HG03066 (cell line): ENCODE measurements at regions not wholly inside any gene's neighbourhood (a gene's known extent, or its start where the extent isn't known, plus 50 kb on each side); places are given as distances from the start of the nearest gene placed in this dataset.

Experiments
- ATAC-seq: cut with Tn5 transposase; IDR thresholded peaks from one replicate; pipeline ENCODE4 v1.9.1; 2021; ENCODE audit warnings: low read depth; ENCODE audit not compliant: unreplicated experiment

DNA sequence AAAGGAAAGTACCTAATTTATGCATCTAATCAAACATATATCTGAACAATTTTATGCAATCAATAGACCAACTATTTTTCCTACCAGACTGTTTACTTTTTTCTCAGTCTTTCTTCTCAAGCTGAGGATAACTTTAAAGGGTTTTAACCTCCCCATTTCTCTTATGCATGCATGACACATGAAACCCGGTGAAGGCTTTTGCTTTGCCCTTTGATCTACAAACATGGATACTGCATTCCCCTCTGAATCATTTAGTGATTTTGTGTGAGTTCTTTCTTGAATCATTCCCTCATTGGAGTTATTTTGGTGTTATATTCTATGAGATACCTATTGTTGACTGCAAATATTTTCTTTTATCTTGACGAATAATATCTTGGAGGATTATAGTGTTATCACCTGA, 931.9 kb upstream of the CNTNAP5 start:
- no peak for ATAC-seq

DNA sequence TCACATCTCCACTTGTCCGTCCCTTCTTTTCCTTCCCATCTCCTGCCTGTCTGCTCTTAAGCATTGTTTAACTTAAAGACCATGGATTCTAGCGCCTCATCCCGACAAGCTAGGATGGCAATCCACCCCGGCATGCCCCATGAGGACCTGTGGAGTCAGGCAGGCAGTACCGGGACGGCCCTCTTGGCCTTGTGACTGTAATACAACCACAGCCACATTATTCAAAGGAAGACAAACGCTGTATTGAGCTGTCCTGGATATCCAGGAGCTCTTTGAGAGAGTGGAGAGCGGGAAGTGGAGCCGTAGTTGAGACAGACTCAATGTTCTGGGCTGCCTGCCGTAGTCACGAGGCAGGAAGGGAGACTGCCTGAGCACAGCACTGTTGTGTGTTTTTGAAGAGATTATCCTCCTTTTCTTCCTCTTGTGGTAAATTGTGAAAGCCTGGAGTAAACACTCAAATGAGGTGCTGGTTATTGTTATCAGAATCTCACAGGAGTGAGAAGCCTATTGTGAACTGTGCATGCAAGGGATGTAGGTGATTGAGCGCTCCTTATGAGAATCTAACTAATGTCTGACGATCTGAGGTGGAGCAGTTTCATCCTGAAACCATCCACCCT, 929.8 kb upstream of the CNTNAP5 start:
- ATAC-seq = no peak

DNA sequence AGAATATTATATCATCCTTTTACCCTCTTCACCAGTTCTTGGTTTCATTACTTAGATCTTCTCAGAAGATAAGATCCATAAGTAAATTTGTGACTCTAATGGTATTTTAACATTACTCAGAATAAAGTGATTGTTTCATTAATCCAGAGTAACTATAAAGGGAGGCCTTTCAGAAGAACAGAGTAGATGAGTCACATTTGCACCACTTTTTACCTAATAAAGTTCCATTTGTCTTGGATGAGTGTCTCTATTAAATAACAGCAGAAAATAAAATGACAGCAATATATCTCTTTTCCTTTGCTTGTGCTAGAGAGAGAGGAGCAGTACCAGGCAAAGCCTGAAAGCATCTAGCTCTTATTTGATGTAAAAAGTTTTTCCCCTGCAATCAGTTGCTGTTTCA, 926.5 kb upstream of the CNTNAP5 start:
- ATAC-seq = no peak

DNA sequence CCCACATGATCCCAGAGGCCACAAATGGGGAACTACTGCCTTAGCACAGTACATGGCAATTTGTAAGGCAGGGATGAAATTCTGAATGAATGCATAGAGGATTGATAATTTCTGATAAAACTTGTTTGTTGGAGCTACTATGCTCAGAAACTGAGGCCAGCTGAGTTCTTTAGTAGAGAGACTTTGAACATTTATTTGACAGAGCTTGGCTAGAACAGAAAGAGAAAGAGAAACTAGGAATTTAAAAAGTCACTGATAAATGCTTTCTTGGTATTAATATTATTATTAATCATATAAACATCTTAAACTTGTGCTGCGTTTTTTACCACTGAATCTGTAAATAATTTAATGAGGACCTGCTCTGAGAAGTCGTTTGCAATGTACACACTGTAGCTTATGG, 923.7 kb upstream of the CNTNAP5 start:
- no peak for ATAC-seq

DNA sequence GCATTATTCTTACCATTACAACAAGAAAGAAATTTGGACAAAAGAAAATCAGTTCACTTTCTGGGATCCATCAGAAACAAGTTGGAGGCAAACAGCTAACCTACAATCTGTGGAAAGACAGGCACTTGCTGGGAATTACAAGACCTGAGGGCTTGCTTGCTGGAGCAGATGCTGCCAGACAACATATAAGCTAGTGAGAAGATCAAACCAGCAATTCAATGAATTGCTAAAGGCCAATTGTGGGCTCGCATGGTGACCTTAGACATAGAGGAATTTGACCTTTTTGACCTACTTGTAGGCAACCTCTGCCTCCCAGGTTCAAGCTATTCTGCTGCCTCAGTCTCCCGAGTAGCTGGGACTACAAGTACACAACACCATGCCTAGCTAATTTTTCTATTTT, 921.2 kb upstream of the CNTNAP5 start:
- ATAC-seq = no peak

DNA sequence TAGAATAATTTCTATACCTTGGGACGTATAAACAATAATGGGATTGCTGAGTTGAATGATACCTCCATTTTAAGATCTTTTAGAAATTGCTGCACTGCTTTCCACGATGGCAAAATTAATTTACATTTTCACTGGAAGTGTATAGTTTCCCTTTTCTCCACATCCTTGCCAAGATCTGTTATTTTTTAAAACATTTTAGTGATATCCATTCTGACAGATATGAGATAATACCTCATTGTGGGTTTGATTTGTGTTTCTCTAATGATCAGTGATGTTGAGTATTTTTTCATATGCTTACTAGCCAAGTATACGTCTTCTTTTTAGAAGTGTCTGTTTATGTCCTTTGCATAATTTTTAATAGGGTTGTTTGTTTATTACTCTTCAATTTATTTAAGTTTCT, 908.5 kb upstream of the CNTNAP5 start:
- ATAC-seq = no peak

DNA sequence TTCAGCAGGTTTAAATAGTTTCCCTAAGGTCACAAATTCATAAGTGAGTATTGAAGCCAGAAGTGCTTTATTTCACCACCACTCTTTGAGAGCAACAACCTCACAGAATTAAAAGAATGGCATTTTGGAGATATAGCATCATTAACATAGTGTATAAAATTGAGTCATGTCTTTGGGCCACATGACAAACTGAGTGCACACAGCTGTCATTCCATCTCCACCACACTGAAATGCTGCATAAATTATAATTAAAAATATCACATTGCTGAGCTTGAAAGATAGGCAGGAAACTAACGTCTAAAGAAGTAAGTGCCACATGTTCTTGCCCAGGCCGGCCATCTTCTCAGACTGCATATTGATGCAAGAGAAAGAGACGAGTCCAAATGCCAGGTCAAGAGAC, 897.9 kb upstream of the CNTNAP5 start:
- ATAC-seq = no peak

DNA sequence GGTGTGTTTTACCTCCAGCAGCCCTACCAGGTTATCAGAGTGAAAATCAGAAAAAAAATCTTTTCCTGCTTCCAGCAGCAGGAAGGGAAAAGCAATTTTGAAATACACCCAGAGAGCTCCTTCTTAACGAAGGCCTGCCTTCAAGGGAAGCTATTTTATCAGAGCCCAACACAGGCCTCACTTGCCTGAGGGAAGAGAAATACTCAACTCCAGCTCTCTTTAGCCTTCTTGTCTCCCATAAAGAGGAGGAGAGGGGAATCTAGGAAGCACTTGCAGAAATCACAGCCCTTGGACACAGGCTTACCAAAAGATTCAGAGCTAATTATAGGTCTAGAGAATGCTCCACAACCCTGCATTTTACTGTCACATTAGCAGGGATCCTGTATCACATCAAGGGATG, 896.1 kb upstream of the CNTNAP5 start:
- ATAC-seq = no peak

DNA sequence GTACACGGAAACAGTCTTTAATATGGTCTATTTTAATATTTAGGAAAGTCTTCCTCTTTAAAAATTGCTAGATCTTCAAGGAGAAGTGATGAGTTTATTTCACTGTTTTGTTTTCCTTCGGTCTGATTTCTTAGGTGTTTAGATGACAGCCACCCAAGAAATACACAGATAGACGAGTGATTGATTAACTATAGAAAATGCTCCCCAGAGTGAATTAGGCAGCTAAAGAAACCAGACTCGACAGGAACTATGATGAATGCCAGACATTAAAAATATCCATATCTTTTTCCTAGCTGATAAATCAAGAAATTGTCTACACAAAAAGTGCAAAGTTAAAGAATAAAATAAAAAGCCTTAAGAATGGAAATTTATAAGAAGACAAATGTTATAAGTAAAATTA, 888.7 kb upstream of the CNTNAP5 start:
- no peak for ATAC-seq

DNA sequence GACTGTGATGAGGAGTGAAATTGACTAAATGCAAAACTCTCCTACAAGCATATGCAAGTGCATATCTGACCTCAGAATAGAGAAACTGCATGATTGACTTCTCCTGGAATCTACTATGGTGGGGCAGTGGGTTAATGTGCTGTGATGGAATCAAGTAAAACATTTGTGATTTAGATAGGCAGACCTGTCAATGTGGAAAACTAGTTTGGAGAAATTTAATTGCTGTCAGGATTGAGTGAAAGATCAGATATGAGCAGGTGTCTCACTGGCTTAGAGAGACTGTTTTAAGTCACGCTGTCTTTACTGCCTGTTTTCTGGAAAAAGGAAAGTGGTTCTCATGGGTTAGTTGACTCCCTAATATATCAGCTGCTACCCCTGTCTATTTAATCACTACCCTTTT, 881.0 kb upstream of the CNTNAP5 start:
- ATAC-seq = no peak

DNA sequence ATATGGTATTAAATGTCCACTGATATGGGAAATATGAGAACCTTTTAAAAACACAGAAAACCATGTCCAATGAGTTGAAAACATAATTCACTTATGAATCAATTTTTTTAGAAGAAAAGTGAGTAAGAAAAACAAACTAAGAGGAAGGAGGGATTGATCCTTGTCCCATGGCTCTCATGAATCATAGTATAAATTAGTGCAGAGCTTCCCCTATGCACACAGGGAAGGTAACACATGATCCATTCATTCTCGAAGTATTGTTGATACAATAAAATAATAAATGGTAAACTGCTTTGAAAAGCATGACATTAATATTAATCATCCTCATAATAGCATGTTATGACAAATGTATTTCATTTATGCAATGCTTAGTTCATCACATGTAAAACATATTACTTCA, 872.0 kb upstream of the CNTNAP5 start:
- no peak for ATAC-seq

DNA sequence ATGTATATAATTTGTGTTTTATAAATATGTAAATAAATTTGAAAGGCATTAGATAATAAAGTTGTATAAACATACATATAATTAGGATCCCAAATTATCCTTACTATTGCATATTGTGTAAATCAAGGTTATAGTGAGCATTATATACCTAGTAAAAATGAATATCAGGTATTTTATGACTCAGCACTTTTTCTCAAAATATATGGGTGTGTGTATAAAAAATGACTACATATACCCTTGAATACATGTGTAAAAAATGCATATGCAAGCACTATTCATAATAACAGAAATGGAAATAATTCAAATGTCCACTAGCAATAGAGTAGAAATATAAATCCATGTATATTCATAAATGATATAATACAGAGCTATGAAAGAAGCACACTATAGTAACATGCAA, 870.9 kb upstream of the CNTNAP5 start:
- ATAC-seq = no peak

DNA sequence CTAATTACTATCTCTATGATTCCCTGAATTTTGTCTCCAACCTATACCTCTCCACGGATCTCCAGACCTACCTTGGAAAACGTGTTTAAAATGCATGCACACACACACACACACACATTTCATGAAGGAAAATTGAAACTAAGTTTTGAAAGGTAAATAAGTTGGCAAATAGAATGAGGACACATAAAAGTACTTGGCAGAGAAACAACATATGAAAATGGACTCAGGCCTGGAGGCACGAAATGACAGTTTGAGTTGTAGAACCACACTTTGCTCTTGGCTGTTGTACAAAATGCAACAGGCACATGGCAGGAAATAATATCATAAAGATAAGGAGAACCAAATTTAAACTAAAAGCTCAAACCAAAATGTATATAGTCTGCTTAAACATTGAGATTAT, 868.1 kb upstream of the CNTNAP5 start:
- no peak for ATAC-seq

DNA sequence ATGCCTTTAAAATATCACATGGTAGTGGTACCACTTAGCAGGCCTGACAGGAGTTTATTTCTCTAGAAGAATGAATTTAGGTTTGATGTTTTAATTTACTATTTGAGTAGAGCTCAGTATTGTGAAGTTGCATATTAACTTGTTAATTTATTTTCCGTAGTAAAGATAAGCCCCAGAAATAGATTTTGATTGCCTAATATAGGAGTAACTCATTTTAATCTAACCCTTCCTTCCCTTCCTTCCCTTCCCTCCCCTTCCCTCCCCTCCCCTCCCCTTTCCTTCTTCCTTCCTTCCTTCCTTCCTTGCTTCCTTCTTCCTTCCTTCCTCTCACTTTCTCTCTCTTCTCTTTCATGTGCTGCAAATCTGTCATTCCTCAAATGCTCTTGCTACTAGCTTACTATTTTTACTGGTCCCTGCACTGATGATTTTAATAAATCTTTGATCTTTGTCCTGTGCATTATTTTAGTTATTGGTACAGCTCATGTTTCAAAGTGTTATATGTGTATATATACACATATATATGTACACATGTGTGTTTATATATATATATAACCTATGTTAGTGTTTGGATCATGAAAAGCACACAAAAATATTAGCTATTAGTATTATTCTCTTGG, 862.6 kb upstream of the CNTNAP5 start:
- ATAC-seq = no peak

DNA sequence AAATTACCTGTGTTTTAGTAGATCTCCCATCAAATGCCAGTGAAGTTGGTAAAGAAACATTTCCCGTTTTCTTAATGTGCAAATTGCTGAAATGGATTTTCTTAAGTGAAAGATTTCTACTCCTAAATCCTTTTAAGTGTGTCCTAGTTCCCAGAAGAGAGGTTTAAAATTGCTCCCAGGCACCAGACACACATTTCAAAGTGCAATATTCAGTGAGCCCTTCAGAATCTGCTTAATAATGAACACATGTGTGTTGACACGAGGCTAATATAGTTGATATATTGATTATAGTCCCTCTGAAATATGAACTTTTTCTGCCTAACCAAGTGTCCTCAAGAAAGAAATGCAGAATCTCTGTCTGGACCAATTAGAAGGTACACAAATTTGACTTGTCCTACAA, 861.7 kb upstream of the CNTNAP5 start:
- ATAC-seq = no peak

DNA sequence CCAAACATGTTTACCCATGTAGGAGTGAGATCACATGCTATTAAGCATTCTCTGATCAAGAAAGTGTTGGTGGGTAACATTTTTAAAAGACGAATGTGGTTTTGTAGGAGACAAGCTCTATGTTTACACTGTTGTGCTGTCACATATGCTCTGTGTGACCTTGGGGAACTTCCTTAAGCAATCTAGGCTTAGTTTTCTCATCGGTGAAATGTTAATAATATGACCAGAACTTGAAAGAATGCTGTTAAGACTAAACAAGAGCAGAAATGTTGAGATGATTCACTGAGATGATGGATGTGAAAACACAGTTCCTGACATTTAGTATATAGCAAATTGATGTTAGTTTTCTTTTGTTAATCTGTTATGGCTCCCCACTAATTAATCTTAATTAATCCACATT, 860.9 kb upstream of the CNTNAP5 start:
- ATAC-seq = no peak

DNA sequence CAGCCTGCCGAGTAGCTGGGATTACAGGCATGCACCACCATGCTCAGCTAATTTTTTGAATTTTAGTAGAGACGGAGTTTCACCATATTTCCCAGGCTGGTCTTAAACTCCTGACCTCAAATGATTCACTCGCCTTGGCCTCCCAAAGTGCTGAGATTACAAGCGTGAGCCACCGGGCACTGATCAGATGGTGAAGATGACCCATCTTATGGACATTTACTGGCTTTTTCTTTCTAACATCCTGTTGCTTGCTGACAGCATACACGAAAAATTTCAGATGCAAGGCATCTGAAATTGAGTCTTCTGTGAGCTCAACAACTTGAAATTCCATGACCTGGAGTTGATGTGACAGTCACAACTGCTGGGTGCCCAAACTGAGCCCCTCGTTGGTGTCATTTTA, 859.5 kb upstream of the CNTNAP5 start:
- ATAC-seq = no peak

DNA sequence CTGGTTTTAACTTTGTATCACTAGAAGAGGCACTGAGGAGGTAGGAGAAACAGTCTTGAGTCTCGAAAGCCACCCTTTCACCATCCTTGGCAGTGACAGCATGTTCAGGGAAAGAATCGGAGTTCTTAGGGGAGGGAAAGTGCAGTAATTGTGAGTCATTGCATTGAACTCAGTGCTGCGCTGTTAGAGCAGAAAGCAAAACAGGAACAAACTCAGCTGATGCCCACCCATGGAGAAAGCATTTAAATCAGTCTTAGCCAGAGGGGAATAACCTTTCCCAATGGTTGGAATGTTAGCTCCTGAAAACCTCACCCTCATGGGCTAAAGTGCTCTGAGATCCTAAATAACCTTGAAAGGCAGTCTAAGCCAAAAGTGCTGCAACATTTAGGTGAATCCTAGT, 845.6 kb upstream of the CNTNAP5 start:
- no peak for ATAC-seq

DNA sequence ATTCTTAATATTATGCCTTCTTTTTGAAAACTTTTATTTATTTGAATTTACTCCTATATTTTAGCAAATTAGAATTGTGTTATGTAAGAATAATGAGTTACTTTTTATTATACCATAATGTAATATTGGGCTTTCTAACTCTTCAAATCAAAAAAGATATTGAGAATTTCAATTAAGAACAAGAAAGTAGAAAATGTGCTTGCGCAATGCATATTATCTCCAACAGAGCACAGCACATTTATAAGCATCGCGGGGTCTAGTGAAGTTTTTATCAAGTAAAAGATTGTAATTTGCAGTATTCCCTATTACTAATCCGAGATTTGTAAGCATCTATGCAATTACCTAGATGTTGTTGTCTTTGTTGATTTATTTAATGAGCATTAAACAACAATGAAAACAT, 829.1 kb upstream of the CNTNAP5 start:
- no peak for ATAC-seq

DNA sequence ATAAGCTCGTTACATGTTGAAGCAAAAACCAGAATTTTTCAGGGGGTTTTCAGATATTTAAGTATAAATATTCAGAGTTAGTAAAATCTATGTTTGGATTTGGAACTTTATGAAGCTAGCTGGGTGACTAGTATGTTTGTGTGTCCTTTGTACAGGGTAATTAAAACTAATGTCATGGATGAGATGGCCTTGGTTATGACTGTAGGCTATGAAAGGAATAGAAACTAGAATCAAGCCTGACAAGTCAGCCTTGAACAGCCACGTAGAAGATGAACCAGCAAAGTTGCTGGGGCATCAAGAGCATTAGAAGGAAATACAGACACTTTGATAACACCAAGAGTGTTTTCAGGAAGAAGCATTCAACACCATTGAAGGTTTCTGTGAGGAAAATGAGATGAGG, 825.1 kb upstream of the CNTNAP5 start:
- ATAC-seq = no peak

DNA sequence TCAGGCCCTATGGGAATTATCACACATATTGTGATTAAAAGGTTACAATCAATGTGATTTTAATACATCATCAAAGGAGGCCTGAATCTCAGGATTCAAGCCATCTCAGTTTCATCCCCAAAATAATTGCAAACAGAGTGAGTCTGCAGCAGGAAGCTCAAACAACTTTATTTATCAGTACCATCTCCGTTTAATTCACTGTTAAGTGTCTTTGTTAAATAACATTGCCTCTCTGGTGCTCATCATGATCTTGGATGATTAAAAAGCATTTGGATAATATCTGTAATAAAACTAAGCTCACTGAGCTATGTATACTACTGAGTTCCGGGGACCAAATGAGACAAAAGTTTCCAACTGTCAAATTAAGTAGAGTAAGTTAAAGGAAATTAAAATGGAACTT, 817.8 kb upstream of the CNTNAP5 start:
- ATAC-seq = no peak

DNA sequence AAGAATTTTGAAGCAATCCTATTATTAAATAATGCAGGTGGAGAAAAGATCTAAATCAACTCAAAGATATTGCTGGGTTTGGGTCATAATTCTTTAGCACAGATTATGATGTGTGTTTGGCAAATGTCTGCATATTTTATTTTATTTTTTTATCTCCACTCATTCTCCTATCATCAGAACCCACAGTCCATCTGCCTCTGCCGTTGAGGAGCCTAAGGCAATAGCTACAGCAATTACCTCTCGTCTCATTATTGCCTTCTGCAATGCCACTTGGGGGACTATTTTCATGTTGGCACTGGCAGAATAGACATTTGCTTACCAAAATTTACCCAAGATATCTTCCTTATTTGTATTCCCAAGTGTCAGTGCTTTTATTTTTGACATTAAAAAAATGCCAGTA, 815.9 kb upstream of the CNTNAP5 start:
- no peak for ATAC-seq

DNA sequence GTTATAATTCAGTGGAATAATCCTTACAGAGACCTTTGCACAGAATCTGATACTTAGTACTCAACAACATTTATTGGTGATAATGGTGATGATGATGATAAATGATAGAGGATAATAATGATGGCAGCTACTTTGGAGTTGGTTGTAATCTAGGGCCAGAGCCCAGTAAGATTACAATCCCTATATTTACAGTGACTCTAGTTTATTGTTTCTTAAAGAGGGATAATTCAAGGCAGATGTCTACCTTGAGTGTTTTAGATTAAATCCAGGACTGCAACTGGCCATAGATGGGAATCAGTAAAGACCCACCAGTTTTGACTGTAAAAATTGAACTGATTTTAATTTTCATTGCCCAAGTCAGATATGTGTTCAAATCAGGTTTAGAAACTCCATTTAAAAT, 813.9 kb upstream of the CNTNAP5 start:
- ATAC-seq = no peak
